HFF-Myc (cell line): ENCODE measurements at regions not wholly inside any gene's neighbourhood (a gene's known extent, or its start where the extent isn't known, plus 50 kb on each side); places are given as distances from the start of the nearest gene placed in this dataset.

Experiments used
- DNase-seq: peaks from one replicate; pipeline ENCODE4 v3.0.0-alpha.2; 2011; ENCODE audit warnings: low read depth; ENCODE audit errors: extremely low read depth
- H3K4me3 ChIP-seq: replicated peaks from 2 replicates; pipeline ENCODE4 v1.5.1; 2011; ENCODE audit warnings: low read depth, mild to moderate bottlenecking, control low read depth, low read length
- TF ChIP-seq, protein P1 (sequence below): IDR thresholded peaks from 2 replicates; pipeline ENCODE4 v1.5.1; 2012; ENCODE audit warnings: mild to moderate bottlenecking, low read depth, low read length, control low read depth; ENCODE audit errors: missing control alignments

DNA sequence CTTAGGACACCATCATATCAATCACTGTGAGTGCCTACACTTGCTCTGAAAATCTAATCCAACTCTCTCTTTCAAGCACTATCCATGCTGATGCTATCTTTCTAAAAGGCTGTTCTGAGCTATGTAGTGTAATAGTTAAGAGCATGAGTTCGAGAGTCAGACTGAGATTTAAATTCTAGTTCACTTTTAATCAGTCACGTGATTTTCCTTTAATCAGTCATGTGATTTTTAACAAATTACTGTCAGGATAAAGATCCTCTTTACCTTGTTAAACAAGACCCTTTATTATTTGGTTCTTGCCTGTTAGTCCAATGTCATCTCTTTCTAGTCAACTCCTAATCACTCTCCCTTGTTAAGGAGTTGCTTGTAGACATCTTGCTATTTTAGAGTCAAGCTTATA lies 653.0 kb downstream of the RPL10L start:
- no peak overlapping the region for H3K4me3 ChIP-seq
- DNase-seq: no peak
- TF ChIP-seq, protein P1, sequence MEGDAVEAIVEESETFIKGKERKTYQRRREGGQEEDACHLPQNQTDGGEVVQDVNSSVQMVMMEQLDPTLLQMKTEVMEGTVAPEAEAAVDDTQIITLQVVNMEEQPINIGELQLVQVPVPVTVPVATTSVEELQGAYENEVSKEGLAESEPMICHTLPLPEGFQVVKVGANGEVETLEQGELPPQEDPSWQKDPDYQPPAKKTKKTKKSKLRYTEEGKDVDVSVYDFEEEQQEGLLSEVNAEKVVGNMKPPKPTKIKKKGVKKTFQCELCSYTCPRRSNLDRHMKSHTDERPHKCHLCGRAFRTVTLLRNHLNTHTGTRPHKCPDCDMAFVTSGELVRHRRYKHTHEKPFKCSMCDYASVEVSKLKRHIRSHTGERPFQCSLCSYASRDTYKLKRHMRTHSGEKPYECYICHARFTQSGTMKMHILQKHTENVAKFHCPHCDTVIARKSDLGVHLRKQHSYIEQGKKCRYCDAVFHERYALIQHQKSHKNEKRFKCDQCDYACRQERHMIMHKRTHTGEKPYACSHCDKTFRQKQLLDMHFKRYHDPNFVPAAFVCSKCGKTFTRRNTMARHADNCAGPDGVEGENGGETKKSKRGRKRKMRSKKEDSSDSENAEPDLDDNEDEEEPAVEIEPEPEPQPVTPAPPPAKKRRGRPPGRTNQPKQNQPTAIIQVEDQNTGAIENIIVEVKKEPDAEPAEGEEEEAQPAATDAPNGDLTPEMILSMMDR: no peak

DNA sequence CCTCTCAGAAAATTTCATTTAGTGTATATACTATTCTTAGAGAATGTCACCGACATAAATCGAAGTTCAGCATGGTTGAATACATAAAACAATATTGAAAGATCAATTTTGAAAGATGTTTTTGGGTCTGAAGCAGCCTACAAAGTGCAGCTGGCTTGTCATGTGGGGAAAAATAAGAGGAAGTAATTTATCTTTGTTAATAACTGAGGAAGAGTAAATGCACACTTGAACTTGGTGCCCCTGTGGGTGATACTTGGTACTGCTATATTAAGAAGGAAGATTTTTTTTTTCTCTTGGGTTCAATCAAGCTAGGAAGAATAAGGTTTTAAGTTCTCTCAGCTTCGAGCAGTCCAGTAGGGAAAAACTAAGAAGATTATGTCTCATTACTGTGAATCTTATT lies 661.3 kb downstream of the RPL10L start:
- TF ChIP-seq, protein P1: no peak
- no peak for DNase-seq
- H3K4me3 ChIP-seq: no peak overlapping the region

DNA sequence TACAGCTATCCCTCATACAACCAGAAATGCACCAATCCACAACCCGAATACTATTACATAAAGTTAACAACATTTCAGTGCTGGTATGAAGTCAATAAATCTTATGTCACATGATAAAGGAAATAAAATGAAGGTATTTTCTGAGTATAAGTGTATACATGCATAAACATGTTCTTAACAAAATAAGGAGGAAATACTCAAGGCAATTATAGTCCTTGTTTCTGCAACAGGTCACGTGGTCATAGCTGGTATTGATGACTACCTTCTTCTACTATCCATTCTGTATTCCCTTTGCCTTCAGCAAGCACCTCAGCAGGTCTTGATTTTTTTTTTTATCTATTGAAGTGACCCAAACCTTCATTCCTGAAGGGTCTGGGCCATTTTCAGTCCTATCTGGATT lies 675.6 kb downstream of the RPL10L start:
- TF ChIP-seq, protein P1: no peak
- no peak for DNase-seq
- no peak overlapping the region for H3K4me3 ChIP-seq

DNA sequence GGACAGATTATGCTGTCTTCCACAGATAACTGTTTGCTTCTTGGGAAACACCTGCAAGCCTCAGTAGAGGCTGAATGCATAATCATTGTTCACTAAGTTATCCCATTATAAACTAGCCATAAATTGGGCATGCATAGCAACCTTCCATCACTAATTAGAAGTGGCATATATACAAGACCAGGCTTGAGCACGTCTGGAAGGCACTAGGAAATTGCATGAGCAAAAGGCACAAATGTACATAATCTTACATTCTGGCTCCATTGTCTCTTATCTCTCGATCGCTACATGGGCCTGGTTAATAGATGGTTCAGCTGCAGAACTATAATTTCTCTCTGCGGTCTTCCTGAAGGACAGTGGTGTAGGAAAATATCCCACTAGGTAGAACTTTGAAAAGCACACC lies 679.2 kb downstream of the RPL10L start:
- TF ChIP-seq, protein P1: no peak
- H3K4me3 ChIP-seq: no peak overlapping the region
- DNase-seq: no peak

DNA sequence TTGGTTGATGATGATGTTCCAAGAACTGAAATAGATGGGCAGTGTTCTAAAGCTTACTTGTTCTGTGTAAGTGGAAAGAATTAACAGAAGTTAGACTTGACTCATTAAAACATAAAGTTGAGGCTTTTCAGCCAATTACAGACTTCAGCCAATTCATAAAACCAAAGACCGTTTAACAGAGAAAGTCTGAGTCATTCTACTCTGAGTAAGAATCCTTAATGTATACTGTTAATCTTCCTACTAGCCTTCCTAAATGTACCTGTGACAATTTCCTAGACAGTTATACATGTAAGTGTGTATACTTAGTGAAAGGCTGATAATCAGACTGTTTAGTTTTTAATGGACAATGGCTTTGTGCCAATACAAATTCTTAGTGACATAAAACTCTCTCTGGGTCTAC lies 681.0 kb downstream of the RPL10L start:
- TF ChIP-seq, protein P1: no peak
- DNase-seq: no peak

DNA sequence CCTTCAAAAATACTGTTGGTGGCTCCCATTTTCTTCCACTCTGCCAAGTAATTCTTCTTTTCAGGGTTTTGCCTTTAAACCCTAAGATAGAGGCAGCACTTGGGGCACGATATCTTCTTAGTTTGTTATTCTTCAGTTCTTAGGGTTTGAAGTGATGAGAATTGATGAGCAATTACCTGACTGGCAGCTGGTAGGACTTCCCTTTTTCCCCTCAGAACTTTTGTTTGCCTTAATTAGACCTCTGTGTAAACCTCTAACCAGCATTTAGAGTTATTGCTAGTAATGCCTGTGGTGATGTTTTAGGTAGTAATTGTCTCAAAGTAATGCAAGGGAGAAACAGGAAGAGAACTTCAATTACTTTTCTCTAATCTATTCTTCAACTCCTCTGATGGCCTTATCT lies 683.5 kb downstream of the RPL10L start:
- DNase-seq: no peak
- H3K4me3 ChIP-seq: no peak overlapping the region
- TF ChIP-seq, protein P1: no peak

More for the DNA sequence above, 681.0 kb downstream of the RPL10L start:
- no peak overlapping the region for H3K4me3 ChIP-seq

DNA sequence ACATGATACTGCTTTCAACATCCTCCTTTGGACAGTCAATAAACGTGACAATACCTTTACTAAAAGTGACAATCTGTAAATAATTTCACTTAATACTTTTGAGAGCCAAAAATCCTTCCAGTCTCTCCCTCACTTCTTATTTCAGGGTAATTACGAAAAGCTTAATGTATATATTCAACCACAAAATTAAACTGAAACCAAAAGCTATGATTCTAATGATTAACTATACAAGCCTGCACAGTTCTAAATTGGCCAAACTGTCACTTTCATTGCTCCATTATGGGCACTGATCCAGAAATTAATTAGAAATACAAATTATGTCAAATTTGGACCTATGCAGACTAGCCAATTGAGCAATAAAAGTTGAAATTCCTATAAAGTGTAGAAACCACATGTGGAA lies 696.5 kb upstream of the MIS18BP1 start:
- no peak for DNase-seq
- TF ChIP-seq, protein P1: no peak
- H3K4me3 ChIP-seq: no peak overlapping the region
